ENCODE measurements at regions not wholly inside any gene's neighbourhood (a gene's known extent, or its start where the extent isn't known, plus 50 kb on each side); places are given as distances from the start of the nearest gene placed in this dataset.

- Histone ChIP-seq H3K4me1 (ENCODE audit: insufficient read depth, low read length, poor library complexity, severe bottlenecking) (no peaks in the 10 kb centered on the region), H2AFZ (ENCODE audit: low read length) (no peak overlapping the region), H3F3A (ENCODE audit: low read depth) (no peaks in the 10 kb centered on the region), H3K36me3 (ENCODE audit: insufficient read depth, low read length) (no peaks in the 10 kb centered on the region), H4K20me1 (ENCODE audit: insufficient read depth, low read length, poor library complexity, severe bottlenecking) (no peaks in the 10 kb centered on the region), H3K4me3 (ENCODE audit: low read length, poor library complexity, severe bottlenecking) (no peak overlapping the region), H3K9ac (ENCODE audit: low read depth, low read length, poor library complexity, severe bottlenecking) (no peak overlapping the region), H3K4me2 (ENCODE audit: low read depth, low read length, poor library complexity, severe bottlenecking) (no peak overlapping the region), H3K27me3 (ENCODE audit: insufficient read depth, low read length, poor library complexity, severe bottlenecking) (no peaks in the 10 kb centered on the region), H3K9me2 (replicated peaks; ENCODE audit: low read depth, low read length) (no peaks in the 10 kb centered on the region), H3K9me3 (ENCODE audit: insufficient read depth, low read depth, low read length) (0 out of 2 replicates have a peak, but pooled peaks cover 5% of the 10 kb centered on the region), H3K79me2 (ENCODE audit: insufficient read depth, low read length) (no peaks in the 10 kb centered on the region)
- no peak for TF ChIP-seq EZH2phosphoT487 (IDR thresholded peaks at IDR 0.05; ENCODE audit: borderline replicate concordance)
- TF ChIP-seq, protein P1, sequence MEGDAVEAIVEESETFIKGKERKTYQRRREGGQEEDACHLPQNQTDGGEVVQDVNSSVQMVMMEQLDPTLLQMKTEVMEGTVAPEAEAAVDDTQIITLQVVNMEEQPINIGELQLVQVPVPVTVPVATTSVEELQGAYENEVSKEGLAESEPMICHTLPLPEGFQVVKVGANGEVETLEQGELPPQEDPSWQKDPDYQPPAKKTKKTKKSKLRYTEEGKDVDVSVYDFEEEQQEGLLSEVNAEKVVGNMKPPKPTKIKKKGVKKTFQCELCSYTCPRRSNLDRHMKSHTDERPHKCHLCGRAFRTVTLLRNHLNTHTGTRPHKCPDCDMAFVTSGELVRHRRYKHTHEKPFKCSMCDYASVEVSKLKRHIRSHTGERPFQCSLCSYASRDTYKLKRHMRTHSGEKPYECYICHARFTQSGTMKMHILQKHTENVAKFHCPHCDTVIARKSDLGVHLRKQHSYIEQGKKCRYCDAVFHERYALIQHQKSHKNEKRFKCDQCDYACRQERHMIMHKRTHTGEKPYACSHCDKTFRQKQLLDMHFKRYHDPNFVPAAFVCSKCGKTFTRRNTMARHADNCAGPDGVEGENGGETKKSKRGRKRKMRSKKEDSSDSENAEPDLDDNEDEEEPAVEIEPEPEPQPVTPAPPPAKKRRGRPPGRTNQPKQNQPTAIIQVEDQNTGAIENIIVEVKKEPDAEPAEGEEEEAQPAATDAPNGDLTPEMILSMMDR (conservative IDR thresholded peaks at IDR 0.05; ENCODE audit: low read length) = no peak
Measured at GRCh38 chr1:244217711-244218110, 166.6 kb downstream of the ZBTB18 start.

DNA sequence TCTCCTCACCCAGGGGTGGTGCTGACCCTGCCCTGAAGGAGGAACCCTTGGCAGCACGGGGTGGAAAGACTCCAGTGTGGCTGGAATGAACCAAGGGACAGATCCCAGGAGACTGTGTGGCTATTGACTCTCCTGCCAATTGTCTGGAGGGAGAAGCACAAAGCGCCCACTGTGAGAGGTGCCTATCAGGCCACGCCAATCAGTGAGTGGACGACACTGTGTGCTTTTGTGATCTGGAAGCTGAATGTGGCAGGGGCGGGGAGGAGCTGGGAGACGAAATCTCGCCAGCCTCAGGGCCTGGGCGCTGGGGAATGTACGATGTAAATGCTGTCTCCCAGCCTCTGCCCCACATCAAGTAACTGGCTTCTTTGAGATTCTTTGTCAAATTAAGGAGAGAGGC lies 167.1 kb downstream of the ZBTB18 start:
- no peak overlapping the region for H3K4me2 ChIP-seq (ENCODE audit: low read depth, low read length, poor library complexity, severe bottlenecking)
- no peaks in the 10 kb centered on the region for H3F3A ChIP-seq (ENCODE audit: low read depth)
- H3K36me3 ChIP-seq (ENCODE audit: insufficient read depth, low read length) = no peaks in the 10 kb centered on the region
- 0 out of 2 replicates have a peak, but pooled peaks cover 5% of the 10 kb centered on the region for H3K9me3 ChIP-seq (ENCODE audit: insufficient read depth, low read depth, low read length)
- TF ChIP-seq, protein P1 (conservative IDR thresholded peaks at IDR 0.05; ENCODE audit: low read length) = no peak
- TF ChIP-seq EZH2phosphoT487 (IDR thresholded peaks at IDR 0.05; ENCODE audit: borderline replicate concordance) = no peak
- H3K9me2 ChIP-seq (replicated peaks; ENCODE audit: low read depth, low read length) = no peaks in the 10 kb centered on the region
- no peaks in the 10 kb centered on the region for H4K20me1 ChIP-seq (ENCODE audit: insufficient read depth, low read length, poor library complexity, severe bottlenecking)
- H3K4me1 ChIP-seq (ENCODE audit: insufficient read depth, low read length, poor library complexity, severe bottlenecking) = no peaks in the 10 kb centered on the region
- H3K4me3 ChIP-seq (ENCODE audit: low read length, poor library complexity, severe bottlenecking) = no peak overlapping the region
- no peak overlapping the region for H2AFZ ChIP-seq (ENCODE audit: low read length)
- H3K27me3 ChIP-seq (ENCODE audit: insufficient read depth, low read length, poor library complexity, severe bottlenecking) = no peaks in the 10 kb centered on the region
- H3K79me2 ChIP-seq (ENCODE audit: insufficient read depth, low read length) = no peaks in the 10 kb centered on the region
- H3K9ac ChIP-seq (ENCODE audit: low read depth, low read length, poor library complexity, severe bottlenecking) = no peak overlapping the region

- H3K79me2 ChIP-seq (ENCODE audit: insufficient read depth, low read length) = no peaks in the 10 kb centered on the region
- H3K9ac ChIP-seq (ENCODE audit: low read depth, low read length, poor library complexity, severe bottlenecking) = no peak overlapping the region
- 0 out of 2 replicates have a peak, but pooled peaks cover 5% of the 10 kb centered on the region for H3K9me3 ChIP-seq (ENCODE audit: insufficient read depth, low read depth, low read length)
- no peaks in the 10 kb centered on the region for H4K20me1 ChIP-seq (ENCODE audit: insufficient read depth, low read length, poor library complexity, severe bottlenecking)
- H3K4me3 ChIP-seq (ENCODE audit: low read length, poor library complexity, severe bottlenecking) = no peak overlapping the region
- H3K27me3 ChIP-seq (ENCODE audit: insufficient read depth, low read length, poor library complexity, severe bottlenecking) = no peaks in the 10 kb centered on the region
- no peak overlapping the region for H2AFZ ChIP-seq (ENCODE audit: low read length)
- H3K9me2 ChIP-seq (replicated peaks; ENCODE audit: low read depth, low read length) = no peaks in the 10 kb centered on the region
- H3F3A ChIP-seq (ENCODE audit: low read depth) = no peaks in the 10 kb centered on the region
- H3K36me3 ChIP-seq (ENCODE audit: insufficient read depth, low read length) = no peaks in the 10 kb centered on the region
- no peak for TF ChIP-seq EZH2phosphoT487 (IDR thresholded peaks at IDR 0.05; ENCODE audit: borderline replicate concordance)
- TF ChIP-seq, protein P1 (conservative IDR thresholded peaks at IDR 0.05; ENCODE audit: low read length) = no peak
- no peaks in the 10 kb centered on the region for H3K4me1 ChIP-seq (ENCODE audit: insufficient read depth, low read length, poor library complexity, severe bottlenecking)
- H3K4me2 ChIP-seq (ENCODE audit: low read depth, low read length, poor library complexity, severe bottlenecking) = no peak overlapping the region
Measured at GRCh38 chr1:244219149-244219548, 168.1 kb downstream of the ZBTB18 start.

All from Loucy (cell line).